Loucy (cell line): ENCODE measurements at regions not wholly inside any gene's neighbourhood (a gene's known extent, or its start where the extent isn't known, plus 50 kb on each side); places are given as distances from the start of the nearest gene placed in this dataset.

Experiments
- CTCF ChIP-seq: fragments of 200-600 bp; sonication (generic); conservative IDR thresholded peaks from 2 replicates; pipeline ENCODE4 v1.5.1; 2014; ENCODE audit warnings: mild to moderate bottlenecking, antibody characterized with exemption, low read length
- EZH2phosphoT487 ChIP-seq: fragments of 200-600 bp; IDR thresholded peaks from 2 replicates; pipeline ENCODE4 v1.6.1; 2018; ENCODE audit warnings: antibody characterized with exemption, mild to moderate bottlenecking, moderate library complexity, borderline replicate concordance

GRCh38 chr12:94730847-94731246 lies 80.5 kb upstream of the TMCC3 start:
- no peak for TF ChIP-seq CTCF
- TF ChIP-seq EZH2phosphoT487: no peak
